ENCODE measurements at regions not wholly inside any gene's neighbourhood (a gene's known extent, or its start where the extent isn't known, plus 50 kb on each side); places are given as distances from the start of the nearest gene placed in this dataset.

DNA sequence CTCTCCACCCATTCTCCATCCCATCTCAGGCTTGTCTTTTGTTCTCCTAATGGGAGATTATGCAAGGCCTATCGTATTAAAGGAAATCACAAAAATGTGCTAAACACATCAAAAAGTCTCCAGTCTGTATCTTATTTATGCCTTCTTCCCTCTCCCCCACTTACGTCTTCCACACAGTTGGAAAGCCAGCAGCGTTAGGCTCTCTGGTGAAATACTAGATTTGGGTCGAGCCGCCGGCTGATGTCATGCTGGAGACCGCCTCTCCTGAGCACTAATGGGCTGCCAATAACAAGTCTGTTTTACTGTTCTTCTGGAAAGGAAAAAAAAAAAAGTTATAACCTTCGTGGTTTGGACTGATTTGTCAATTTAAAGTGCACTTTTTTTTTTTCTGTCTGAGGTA is 182.7 kb upstream of the SIX2 start:
- ChIA-PET POLR2A (no interaction called here), CTCF (no interaction called here)
- TF ChIP-seq, protein P1, sequence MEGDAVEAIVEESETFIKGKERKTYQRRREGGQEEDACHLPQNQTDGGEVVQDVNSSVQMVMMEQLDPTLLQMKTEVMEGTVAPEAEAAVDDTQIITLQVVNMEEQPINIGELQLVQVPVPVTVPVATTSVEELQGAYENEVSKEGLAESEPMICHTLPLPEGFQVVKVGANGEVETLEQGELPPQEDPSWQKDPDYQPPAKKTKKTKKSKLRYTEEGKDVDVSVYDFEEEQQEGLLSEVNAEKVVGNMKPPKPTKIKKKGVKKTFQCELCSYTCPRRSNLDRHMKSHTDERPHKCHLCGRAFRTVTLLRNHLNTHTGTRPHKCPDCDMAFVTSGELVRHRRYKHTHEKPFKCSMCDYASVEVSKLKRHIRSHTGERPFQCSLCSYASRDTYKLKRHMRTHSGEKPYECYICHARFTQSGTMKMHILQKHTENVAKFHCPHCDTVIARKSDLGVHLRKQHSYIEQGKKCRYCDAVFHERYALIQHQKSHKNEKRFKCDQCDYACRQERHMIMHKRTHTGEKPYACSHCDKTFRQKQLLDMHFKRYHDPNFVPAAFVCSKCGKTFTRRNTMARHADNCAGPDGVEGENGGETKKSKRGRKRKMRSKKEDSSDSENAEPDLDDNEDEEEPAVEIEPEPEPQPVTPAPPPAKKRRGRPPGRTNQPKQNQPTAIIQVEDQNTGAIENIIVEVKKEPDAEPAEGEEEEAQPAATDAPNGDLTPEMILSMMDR (IDR thresholded peaks at IDR 0.05) = no peak
- H3K4me1 Mint-ChIP-seq = no peaks in the 10 kb centered on the region
- no peaks in the 10 kb centered on the region for H3K9me3 Mint-ChIP-seq
- DNase-seq (no peak), ATAC-seq (ENCODE audit: low read depth) (no peak)
- intact Hi-C loops (cut with micrococcal nuclease) = no loop called here
- H3K4me3 Mint-ChIP-seq = no peak overlapping the region
- H3K36me3 Mint-ChIP-seq (ENCODE audit: low read depth) = no peaks in the 10 kb centered on the region
- H3K27ac Mint-ChIP-seq = no peak overlapping the region
- H3K27me3 Mint-ChIP-seq = peaks cover 30% of the 10 kb centered on the region

DNA sequence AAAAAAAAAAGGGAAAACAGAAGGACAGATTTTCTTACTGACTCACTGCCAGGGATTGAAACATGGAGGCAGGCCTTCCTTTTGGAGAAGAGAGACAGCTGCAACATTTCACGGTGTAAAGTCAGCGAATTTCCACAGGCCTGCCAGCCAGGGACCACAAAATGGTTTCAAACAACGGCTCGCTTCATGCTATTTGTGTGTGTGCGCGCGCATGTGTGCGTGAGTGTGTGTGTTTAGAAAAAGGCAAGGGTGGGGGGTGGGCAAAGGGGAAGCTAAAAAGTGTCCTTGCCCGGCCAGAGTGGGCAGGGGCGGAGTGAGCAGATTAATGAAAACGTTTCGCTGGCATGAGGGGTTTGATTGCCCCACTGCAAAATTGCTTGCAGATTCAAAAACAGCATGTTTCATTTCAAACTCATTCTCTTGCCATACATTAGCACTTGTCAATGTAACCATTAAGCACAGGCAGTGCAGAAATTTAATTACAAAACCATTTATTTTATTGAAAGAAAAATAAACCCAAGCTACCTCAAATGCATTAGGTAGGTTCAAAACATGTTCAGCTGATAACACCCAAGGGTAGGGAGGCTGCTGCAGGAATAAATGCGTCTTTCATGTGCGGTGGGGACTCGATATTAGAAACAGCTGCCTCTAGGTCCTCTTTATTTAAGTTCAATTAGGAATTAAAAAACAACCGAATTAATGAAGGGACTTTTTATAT is 182.1 kb upstream of the SIX2 start:
- ATAC-seq (ENCODE audit: low read depth) (no peak), DNase-seq (no peak)
- ChIA-PET POLR2A (no interaction called here), CTCF (no interaction called here)
- TF ChIP-seq, protein P1 (IDR thresholded peaks at IDR 0.05) = no peak
- Mint-ChIP-seq H3K9me3 (no peaks in the 10 kb centered on the region), H3K36me3 (ENCODE audit: low read depth) (no peaks in the 10 kb centered on the region), H3K27ac (no peak overlapping the region), H3K4me3 (no peak overlapping the region), H3K4me1 (no peaks in the 10 kb centered on the region), H3K27me3 (peaks cover 30% of the 10 kb centered on the region)
- intact Hi-C loops (cut with micrococcal nuclease) = no loop called here

DNA sequence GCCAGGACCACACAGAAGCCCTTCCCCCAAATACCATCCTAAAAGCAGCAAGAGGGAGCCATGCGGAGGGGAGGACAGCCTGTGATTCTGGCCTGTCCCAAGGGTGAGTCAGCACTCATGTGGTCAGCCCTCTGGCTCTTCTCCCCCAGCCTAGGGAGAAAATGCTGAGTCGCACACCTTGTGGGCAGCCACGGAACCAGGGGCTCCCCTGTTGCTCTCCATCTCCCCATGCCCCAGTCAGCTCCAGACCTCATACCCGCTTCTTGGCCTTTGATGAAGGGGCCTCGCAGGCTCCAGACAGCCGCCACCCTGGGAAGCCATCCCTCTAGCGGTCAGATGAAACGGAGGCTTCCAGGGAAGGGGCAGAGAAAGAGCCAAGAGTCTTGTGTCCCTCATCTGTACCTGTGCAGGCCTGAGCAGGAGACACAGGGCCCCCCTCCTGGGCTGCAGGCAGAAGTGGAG is 181.3 kb upstream of the SIX2 start:
- intact Hi-C loops (cut with micrococcal nuclease) = no loop called here
- Mint-ChIP-seq H3K4me3 (no peak overlapping the region), H3K27ac (no peak overlapping the region), H3K9me3 (no peaks in the 10 kb centered on the region), H3K27me3 (peaks cover 31% of the 10 kb centered on the region), H3K36me3 (ENCODE audit: low read depth) (no peaks in the 10 kb centered on the region), H3K4me1 (no peaks in the 10 kb centered on the region)
- ChIA-PET POLR2A (no interaction called here), CTCF (no interaction called here)
- DNase-seq (no peak), ATAC-seq (ENCODE audit: low read depth) (no peak)
- TF ChIP-seq, protein P1 (IDR thresholded peaks at IDR 0.05) = no peak

DNA sequence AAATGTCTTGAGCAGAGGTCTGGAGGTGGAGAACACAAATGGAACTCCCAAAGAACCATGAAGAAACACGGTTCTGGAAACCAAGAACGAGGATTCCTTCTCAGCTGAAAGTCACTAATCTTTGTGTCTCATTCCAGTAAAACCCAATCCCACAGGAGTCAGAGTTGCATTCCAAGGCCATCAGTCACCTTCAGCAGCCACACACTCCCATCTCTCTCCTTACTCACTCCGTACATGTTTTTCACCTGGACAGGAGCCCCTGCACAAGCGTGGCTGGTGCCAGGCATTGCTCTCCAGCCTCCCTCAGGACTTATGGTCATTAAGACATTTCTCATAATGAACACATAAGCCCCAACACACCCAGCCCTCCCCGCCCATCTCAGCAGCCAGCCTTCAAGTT is 175.4 kb upstream of the SIX2 start:
- TF ChIP-seq, protein P1 (IDR thresholded peaks at IDR 0.05) = no peak
- POLR2A ChIA-PET = no interaction called here
- Mint-ChIP-seq H3K9me3 (no peaks in the 10 kb centered on the region), H3K4me3 (no peak overlapping the region), H3K27ac (no peak overlapping the region), H3K27me3 (peaks cover 30% of the 10 kb centered on the region), H3K36me3 (ENCODE audit: low read depth) (no peaks in the 10 kb centered on the region), H3K4me1 (no peaks in the 10 kb centered on the region)
- intact Hi-C loops (cut with micrococcal nuclease) = no loop called here
- CTCF ChIA-PET = no interaction called here
- ATAC-seq (ENCODE audit: low read depth) = no peak
- no peak for DNase-seq

DNA sequence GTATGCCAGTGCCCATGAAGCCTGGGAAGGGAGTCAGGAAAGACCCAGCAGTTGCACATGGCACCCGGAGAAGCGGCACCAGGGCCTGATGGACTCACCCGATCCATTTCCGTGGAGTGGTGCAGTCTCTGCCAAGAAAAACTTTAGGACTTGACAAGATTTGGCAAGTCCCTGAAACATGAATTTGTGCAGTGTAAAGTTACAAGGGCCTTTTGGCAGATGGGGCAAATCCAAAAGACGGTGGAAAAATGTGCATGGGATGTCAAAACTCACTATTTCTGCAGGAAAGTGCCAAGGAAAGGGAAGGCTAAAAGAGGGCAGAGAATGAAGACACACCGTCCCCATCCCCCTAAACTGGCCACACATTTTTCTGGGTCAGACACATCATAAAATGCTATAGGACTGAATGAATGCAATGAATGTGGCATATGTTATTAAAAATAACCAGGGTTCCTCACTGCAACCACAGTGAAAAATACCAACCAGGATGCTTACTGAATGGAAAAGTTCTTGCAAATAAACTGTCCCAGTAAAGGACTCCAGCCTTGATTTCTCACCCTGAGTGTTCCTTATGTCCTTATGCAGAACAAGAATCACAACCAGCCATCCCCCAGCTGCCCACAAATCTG is 173.5 kb upstream of the SIX2 start:
- no peaks in the 10 kb centered on the region for H3K9me3 Mint-ChIP-seq
- TF ChIP-seq, protein P1 (IDR thresholded peaks at IDR 0.05) = no peak
- no peaks in the 10 kb centered on the region for H3K4me1 Mint-ChIP-seq
- CTCF ChIA-PET = no interaction called here
- no peak for DNase-seq
- no peaks in the 10 kb centered on the region for H3K36me3 Mint-ChIP-seq (ENCODE audit: low read depth)
- H3K27me3 Mint-ChIP-seq = peaks cover 26% of the 10 kb centered on the region
- POLR2A ChIA-PET = no interaction called here
- H3K27ac Mint-ChIP-seq = no peak overlapping the region
- intact Hi-C loops (cut with micrococcal nuclease) = no loop called here
- ATAC-seq (ENCODE audit: low read depth) = no peak
- H3K4me3 Mint-ChIP-seq = no peak overlapping the region
